SK-N-SH (cell line): ENCODE measurements at regions not wholly inside any gene's neighbourhood (a gene's known extent, or its start where the extent isn't known, plus 50 kb on each side); places are given as distances from the start of the nearest gene placed in this dataset.

Experiments used
- CTCF ChIA-PET: fragments of 300-600, 350-600 bp; formaldehyde crosslinking; extraction: SDS; loops from one replicate; lab custom pipeline; 2021; lab: Yijun Ruan, JAX
- POLR2A ChIA-PET: fragments of 350-600 bp; sonication (Branson Sonifier 250); formaldehyde crosslinking; extraction: SDS; loops from one replicate; lab custom pipeline; 2020; ENCODE audit warnings: antibody characterized with exemption, inconsistent platforms; lab: Yijun Ruan, JAX
- DNase-seq: peaks from one replicate; pipeline ENCODE4 v3.0.0; 2012
- H2AFZ ChIP-seq: fragments of 200-600 bp; sonication (generic); 2 replicates; pipeline ENCODE4 v1.8.1; 2016; ENCODE audit warnings: antibody characterized with exemption, mild to moderate bottlenecking, low read depth
- H3F3A ChIP-seq: fragments of 200-600 bp; sonication (generic); replicated peaks from 2 replicates; pipeline ENCODE3; 2016; ENCODE audit warnings: antibody characterized with exemption, mild to moderate bottlenecking; ENCODE audit not compliant: insufficient read depth
- H3K27ac ChIP-seq, 2 experiments: fragments of 200-500 bp in 1 of 2; fragments of 200-600 bp in 1 of 2; sonication (Bioruptor generic) in 1 of 2; sonication (generic), shearing (Covaris generic) in 1 of 2; 2 replicates each; pipeline versions ENCODE4 v1.5.1 to v1.6.1; 2014 to 2016; ENCODE audit warnings: low read depth in 2 of 2, inconsistent platforms in 1 of 2, low read length in 1 of 2, mild to moderate bottlenecking in 1 of 2, mixed read lengths in 1 of 2
- H3K27me3 ChIP-seq: fragments of 200-600 bp; sonication (generic), shearing (Covaris generic); 2 replicates; pipeline ENCODE4 v1.6.1; 2016; ENCODE audit warnings: mixed run types; ENCODE audit not compliant: insufficient read depth
- H3K36me3 ChIP-seq, 2 experiments: fragments of 200-500 bp in 1 of 2; fragments of 200-600 bp in 1 of 2; sonication (Bioruptor generic) in 1 of 2; sonication (generic) in 1 of 2; replicated peaks in 1 of 2; 2 replicates each; pipeline versions ENCODE3 to v1.5.1; 2014 to 2016; ENCODE audit warnings: low read length in 1 of 2, mild to moderate bottlenecking in 1 of 2; ENCODE audit not compliant: insufficient read depth in 2 of 2, control insufficient read depth in 1 of 2
- H3K4me1 ChIP-seq, 2 experiments: fragments of 200-500 bp in 1 of 2; fragments of 200-600 bp in 1 of 2; sonication (Bioruptor generic) in 1 of 2; sonication (generic), shearing (Covaris generic) in 1 of 2; 2 replicates each; pipeline versions ENCODE4 v1.5.1 to v1.6.1; 2014 to 2016; ENCODE audit warnings: low read depth in 1 of 2, low read length in 1 of 2, mixed run types in 1 of 2; ENCODE audit not compliant: insufficient read depth in 2 of 2, control insufficient read depth in 1 of 2
- H3K4me2 ChIP-seq: fragments of 200-600 bp; sonication (generic), shearing (Covaris generic); 2 replicates; pipeline ENCODE4 v1.6.1; 2017; ENCODE audit warnings: mixed run types
- H3K4me3 ChIP-seq, 2 experiments: fragments of 200-500 bp in 1 of 2; fragments of 200-600 bp in 1 of 2; sonication (Bioruptor generic) in 1 of 2; sonication (generic), shearing (Covaris generic) in 1 of 2; 2 replicates each; pipeline versions ENCODE4 v1.5.1 to v1.8.1; 2014 to 2016; ENCODE audit warnings: low read depth in 2 of 2, inconsistent platforms in 1 of 2, low read length in 1 of 2, mild to moderate bottlenecking in 1 of 2, mixed read lengths in 1 of 2, moderate library complexity in 1 of 2
- H3K79me2 ChIP-seq: fragments of 200-600 bp; sonication (generic); 2 replicates; pipeline ENCODE4 v1.8.1; 2017; ENCODE audit warnings: mild to moderate bottlenecking; ENCODE audit not compliant: insufficient read depth
- H3K9ac ChIP-seq: fragments of 200-600 bp; sonication (generic); 2 replicates; pipeline ENCODE4 v1.6.1; 2017; ENCODE audit warnings: mixed run types
- H3K9me2 ChIP-seq: fragments of 200-600 bp; sonication (generic); 2 replicates; pipeline ENCODE4 v1.6.1; 2017; ENCODE audit warnings: mixed run types
- H3K9me3 ChIP-seq: fragments of 200-600 bp; sonication (generic); 2 replicates; pipeline ENCODE4 v1.6.1; 2017; ENCODE audit warnings: mixed run types, mild to moderate bottlenecking, moderate library complexity
- H4K20me1 ChIP-seq: fragments of 200-600 bp; sonication (generic); 2 replicates; pipeline ENCODE4 v1.6.1; 2017; ENCODE audit warnings: mild to moderate bottlenecking, mixed run types; ENCODE audit not compliant: insufficient read depth
- EZH2phosphoT487 ChIP-seq: fragments of 200-600 bp; sonication (generic); IDR thresholded peaks from 2 replicates; pipeline ENCODE4 v1.6.1; 2017; ENCODE audit warnings: low read depth, mixed run types, mild to moderate bottlenecking, antibody characterized with exemption, moderate library complexity, borderline replicate concordance
- GATA2 ChIP-seq: sonication (generic); formaldehyde crosslinking; IDR thresholded peaks from 2 replicates; pipeline ENCODE4 v1.5.0; 2020; ENCODE audit warnings: mild to moderate bottlenecking, missing genetic modification reagents
- IRF3 ChIP-seq: fragments of 150-350 bp; IDR thresholded peaks from 2 replicates; pipeline ENCODE4 v1.6.1; 2016; ENCODE audit warnings: mild to moderate bottlenecking, low read depth, low read length
- JUND ChIP-seq: IDR thresholded peaks from 2 replicates; pipeline ENCODE4 v1.4.0; 2012
- MXI1 ChIP-seq: IDR thresholded peaks from 2 replicates; pipeline ENCODE4 v1.6.1; 2012; ENCODE audit warnings: mild to moderate bottlenecking, low read depth, low read length, improper control_type of control experiment
- NFIC ChIP-seq: IDR thresholded peaks from 2 replicates; pipeline ENCODE4 v1.4.0; 2012; ENCODE audit warnings: borderline replicate concordance
- PBX3 ChIP-seq: IDR thresholded peaks from 2 replicates; pipeline ENCODE4; 2012
- RCOR1 ChIP-seq: fragments of 150-350 bp; IDR thresholded peaks from 2 replicates; pipeline ENCODE4 v1.6.1; 2017; ENCODE audit warnings: antibody characterized with exemption, low read length
- REST ChIP-seq: IDR thresholded peaks from 2 replicates; pipeline ENCODE4 v1.6.1; 2012; ENCODE audit warnings: mild to moderate bottlenecking, low read depth, low read length, moderate library complexity
- RXRA ChIP-seq: IDR thresholded peaks from 2 replicates; pipeline ENCODE4 v1.4.0; 2012; ENCODE audit warnings: low read depth, mild to moderate bottlenecking, borderline replicate concordance
- SMC3 ChIP-seq: IDR thresholded peaks from 2 replicates; pipeline ENCODE4 v1.6.1; 2012; ENCODE audit warnings: low read depth, low read length, improper control_type of control experiment
- TAF1 ChIP-seq: IDR thresholded peaks from 2 replicates; pipeline ENCODE4 v1.6.1; 2012; ENCODE audit warnings: low read depth, mild to moderate bottlenecking, low read length, moderate library complexity, borderline replicate concordance
- WGBS: methylation state at CpG from one replicate; pipeline ENCODE4 v1.1.6; 2017; ENCODE audit warnings: low lambda C conversion rate; 5-methylcytosine and 5-hydroxymethylcytosine counted together
- TF ChIP-seq, protein P1 (sequence below): IDR thresholded peaks from 2 replicates; pipeline ENCODE4 v1.4.0; 2012; ENCODE audit warnings: low read depth, borderline replicate concordance
- TF ChIP-seq, protein P2 (sequence below): IDR thresholded peaks from 2 replicates; pipeline ENCODE4 v1.4.0; 2012; ENCODE audit warnings: low read depth

- ChIA-PET POLR2A (interaction anchor here (0.7 kb wide), 1 partner anchor 1587 kb away, joined by 3 read pairs; no protein-coding TSS in a partner anchor), CTCF (no interaction called here)
- Histone ChIP-seq H3K9me2 (no peaks in the 10 kb centered on the region), H3K27me3 (no peaks in the 10 kb centered on the region), H4K20me1 (no peaks in the 10 kb centered on the region), H3K4me2 (no peak overlapping the region), H3K27ac (no peak overlapping the region), H3F3A (no peaks in the 10 kb centered on the region), H3K36me3 (no peaks in the 10 kb centered on the region), H3K79me2 (no peaks in the 10 kb centered on the region), H3K4me3 (no peak overlapping the region), H2AFZ (no peak overlapping the region), H3K4me1 (no peaks in the 10 kb centered on the region; a peak in 1 of 4 replicates), H3K9ac (no peak overlapping the region), H3K9me3 (no peaks in the 10 kb centered on the region)
- TF ChIP-seq RXRA: no peak
- TF ChIP-seq, protein P1, sequence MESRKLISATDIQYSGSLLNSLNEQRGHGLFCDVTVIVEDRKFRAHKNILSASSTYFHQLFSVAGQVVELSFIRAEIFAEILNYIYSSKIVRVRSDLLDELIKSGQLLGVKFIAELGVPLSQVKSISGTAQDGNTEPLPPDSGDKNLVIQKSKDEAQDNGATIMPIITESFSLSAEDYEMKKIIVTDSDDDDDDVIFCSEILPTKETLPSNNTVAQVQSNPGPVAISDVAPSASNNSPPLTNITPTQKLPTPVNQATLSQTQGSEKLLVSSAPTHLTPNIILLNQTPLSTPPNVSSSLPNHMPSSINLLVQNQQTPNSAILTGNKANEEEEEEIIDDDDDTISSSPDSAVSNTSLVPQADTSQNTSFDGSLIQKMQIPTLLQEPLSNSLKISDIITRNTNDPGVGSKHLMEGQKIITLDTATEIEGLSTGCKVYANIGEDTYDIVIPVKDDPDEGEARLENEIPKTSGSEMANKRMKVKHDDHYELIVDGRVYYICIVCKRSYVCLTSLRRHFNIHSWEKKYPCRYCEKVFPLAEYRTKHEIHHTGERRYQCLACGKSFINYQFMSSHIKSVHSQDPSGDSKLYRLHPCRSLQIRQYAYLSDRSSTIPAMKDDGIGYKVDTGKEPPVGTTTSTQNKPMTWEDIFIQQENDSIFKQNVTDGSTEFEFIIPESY: no peak
- TF ChIP-seq MXI1: no peak
- no peak for TF ChIP-seq PBX3
- no peak for TF ChIP-seq JUND
- TF ChIP-seq NFIC: no peak
- no peak for TF ChIP-seq RCOR1
- no peak for TF ChIP-seq SMC3
- no peak for TF ChIP-seq REST
- no peak for TF ChIP-seq GATA2 (CRISPR knock-in tag)
- TF ChIP-seq TAF1: no peak
- TF ChIP-seq, protein P2, sequence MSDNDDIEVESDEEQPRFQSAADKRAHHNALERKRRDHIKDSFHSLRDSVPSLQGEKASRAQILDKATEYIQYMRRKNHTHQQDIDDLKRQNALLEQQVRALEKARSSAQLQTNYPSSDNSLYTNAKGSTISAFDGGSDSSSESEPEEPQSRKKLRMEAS: no peak
- no peak for TF ChIP-seq IRF3
- no peak for TF ChIP-seq EZH2phosphoT487
- WGBS: 53% methylated on average over 2 of the region's 2 CpGs
- no peak for DNase-seq
These were observed 201.4 kb downstream of the MAGEB17 start for GRCh38 chrX:16368696-16369095.
